ENCODE measurements at regions not wholly inside any gene's neighbourhood (a gene's known extent, or its start where the extent isn't known, plus 50 kb on each side); places are given as distances from the start of the nearest gene placed in this dataset.

- Mint-ChIP-seq H3K9me3 (ENCODE audit: low read depth) (peaks cover 3% of the 10 kb centered on the region), H3K4me1 (ENCODE audit: low read depth) (no peaks in the 10 kb centered on the region), H3K36me3 (ENCODE audit: insufficient read depth) (no peaks in the 10 kb centered on the region), H3K27ac (no peak overlapping the region), H3K4me3 (ENCODE audit: low read depth) (no peak overlapping the region), H3K27me3 (no peaks in the 10 kb centered on the region)
- TF ChIP-seq, protein P1, sequence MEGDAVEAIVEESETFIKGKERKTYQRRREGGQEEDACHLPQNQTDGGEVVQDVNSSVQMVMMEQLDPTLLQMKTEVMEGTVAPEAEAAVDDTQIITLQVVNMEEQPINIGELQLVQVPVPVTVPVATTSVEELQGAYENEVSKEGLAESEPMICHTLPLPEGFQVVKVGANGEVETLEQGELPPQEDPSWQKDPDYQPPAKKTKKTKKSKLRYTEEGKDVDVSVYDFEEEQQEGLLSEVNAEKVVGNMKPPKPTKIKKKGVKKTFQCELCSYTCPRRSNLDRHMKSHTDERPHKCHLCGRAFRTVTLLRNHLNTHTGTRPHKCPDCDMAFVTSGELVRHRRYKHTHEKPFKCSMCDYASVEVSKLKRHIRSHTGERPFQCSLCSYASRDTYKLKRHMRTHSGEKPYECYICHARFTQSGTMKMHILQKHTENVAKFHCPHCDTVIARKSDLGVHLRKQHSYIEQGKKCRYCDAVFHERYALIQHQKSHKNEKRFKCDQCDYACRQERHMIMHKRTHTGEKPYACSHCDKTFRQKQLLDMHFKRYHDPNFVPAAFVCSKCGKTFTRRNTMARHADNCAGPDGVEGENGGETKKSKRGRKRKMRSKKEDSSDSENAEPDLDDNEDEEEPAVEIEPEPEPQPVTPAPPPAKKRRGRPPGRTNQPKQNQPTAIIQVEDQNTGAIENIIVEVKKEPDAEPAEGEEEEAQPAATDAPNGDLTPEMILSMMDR (IDR thresholded peaks at IDR 0.05; ENCODE audit: unreplicated experiment) = no peak
- DNase-seq (ENCODE audit: low spot score, unreplicated experiment) = no peak
These were observed 447.3 kb downstream of the TAFA4 start for GRCh38 chr3:68485051-68485450.

DNA sequence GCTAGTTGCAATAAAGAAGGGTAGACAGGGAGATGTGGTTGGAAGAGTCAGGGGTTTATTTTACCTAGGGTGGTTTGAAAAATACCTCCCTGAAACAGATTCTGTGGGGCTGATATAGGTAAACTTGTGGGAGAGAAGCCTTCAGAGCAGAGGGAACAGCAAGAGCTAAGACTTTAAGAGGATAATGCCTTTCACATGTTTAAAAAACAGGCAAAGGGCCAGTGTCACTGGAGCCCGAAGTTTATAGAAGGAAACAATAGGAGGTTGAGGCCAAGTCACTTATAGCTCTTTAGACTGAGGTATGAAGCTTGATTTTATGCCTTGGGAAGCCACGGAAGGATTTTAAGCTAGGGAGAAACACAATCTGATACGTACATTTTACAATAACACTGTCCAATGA, 448.7 kb downstream of the TAFA4 start:
- TF ChIP-seq, protein P1 (IDR thresholded peaks at IDR 0.05; ENCODE audit: unreplicated experiment) = no peak
- Mint-ChIP-seq H3K4me1 (ENCODE audit: low read depth) (no peaks in the 10 kb centered on the region), H3K4me3 (ENCODE audit: low read depth) (no peak overlapping the region), H3K27ac (no peak overlapping the region), H3K9me3 (ENCODE audit: low read depth) (peaks cover 3% of the 10 kb centered on the region), H3K27me3 (no peaks in the 10 kb centered on the region), H3K36me3 (ENCODE audit: insufficient read depth) (no peaks in the 10 kb centered on the region)
- no peak for DNase-seq (ENCODE audit: low spot score, unreplicated experiment)

DNA sequence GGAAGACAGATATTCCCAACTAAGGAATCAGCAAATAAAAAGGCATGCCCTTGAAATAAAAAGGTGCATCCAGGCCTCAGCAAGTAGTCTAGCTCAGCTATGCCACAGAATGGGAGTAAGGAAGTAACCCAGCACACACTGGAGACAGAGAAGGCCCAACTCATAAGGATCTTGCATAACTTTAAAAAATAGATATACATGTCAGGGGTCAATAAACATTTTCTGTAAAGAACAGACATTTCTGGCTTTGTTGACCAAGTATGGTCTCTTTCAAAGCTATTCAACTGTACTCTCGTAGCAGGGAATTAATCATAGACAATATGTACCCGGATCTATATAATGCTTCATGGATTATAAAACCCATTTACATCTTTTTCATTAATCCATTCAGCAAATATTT, 449.3 kb downstream of the TAFA4 start:
- H3K27ac Mint-ChIP-seq = no peak overlapping the region
- H3K36me3 Mint-ChIP-seq (ENCODE audit: insufficient read depth) = no peaks in the 10 kb centered on the region
- H3K9me3 Mint-ChIP-seq (ENCODE audit: low read depth) = peaks cover 3% of the 10 kb centered on the region
- TF ChIP-seq, protein P1 (IDR thresholded peaks at IDR 0.05; ENCODE audit: unreplicated experiment) = no peak
- no peak overlapping the region for H3K4me3 Mint-ChIP-seq (ENCODE audit: low read depth)
- DNase-seq (ENCODE audit: low spot score, unreplicated experiment) = no peak
- no peaks in the 10 kb centered on the region for H3K27me3 Mint-ChIP-seq
- H3K4me1 Mint-ChIP-seq (ENCODE audit: low read depth) = no peaks in the 10 kb centered on the region

DNA sequence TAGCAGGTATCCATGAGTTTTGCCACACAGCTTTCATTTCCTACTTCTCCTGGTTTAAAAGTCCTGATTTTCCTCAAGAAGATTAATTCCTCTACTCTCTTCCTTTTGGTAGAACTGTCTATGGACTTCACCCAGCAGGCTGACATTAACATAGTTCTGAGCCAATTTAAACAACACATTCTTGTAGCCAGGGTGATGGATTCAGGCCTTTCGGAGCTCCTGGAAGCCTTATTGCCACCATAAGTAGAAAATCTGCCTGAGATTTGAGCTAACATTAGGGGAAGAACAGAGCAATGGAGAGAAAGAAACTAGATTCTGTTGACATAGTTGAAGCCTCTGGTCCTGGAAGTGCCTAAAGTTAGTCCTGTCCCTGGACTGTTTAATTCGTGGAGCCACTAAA, 449.8 kb downstream of the TAFA4 start:
- TF ChIP-seq, protein P1 (IDR thresholded peaks at IDR 0.05; ENCODE audit: unreplicated experiment) = no peak
- Mint-ChIP-seq H3K4me1 (ENCODE audit: low read depth) (no peaks in the 10 kb centered on the region), H3K9me3 (ENCODE audit: low read depth) (peaks cover 3% of the 10 kb centered on the region), H3K27ac (no peak overlapping the region), H3K36me3 (ENCODE audit: insufficient read depth) (no peaks in the 10 kb centered on the region), H3K27me3 (no peaks in the 10 kb centered on the region), H3K4me3 (ENCODE audit: low read depth) (no peak overlapping the region)
- no peak for DNase-seq (ENCODE audit: low spot score, unreplicated experiment)

DNA sequence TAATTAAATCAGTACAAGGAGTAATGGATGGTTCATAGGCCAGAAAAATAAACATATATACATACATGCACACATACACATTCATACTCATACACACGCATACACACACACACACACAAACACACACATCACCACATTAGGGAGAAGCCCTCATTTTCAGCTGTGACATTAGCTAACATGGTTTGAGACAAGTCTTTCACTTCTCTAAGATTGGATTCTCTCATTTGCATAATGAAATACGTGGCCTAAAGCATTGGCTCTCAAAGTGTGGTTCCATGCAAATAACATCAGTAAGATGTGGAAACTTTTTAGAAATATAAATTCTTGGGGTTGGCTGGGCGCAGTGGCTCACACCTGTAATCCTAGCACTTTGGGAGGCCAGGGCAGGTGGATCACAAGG, 452.6 kb downstream of the TAFA4 start:
- Mint-ChIP-seq H3K27me3 (no peaks in the 10 kb centered on the region), H3K9me3 (ENCODE audit: low read depth) (peaks cover 3% of the 10 kb centered on the region), H3K4me3 (ENCODE audit: low read depth) (no peak overlapping the region), H3K27ac (no peak overlapping the region), H3K4me1 (ENCODE audit: low read depth) (no peaks in the 10 kb centered on the region), H3K36me3 (ENCODE audit: insufficient read depth) (no peaks in the 10 kb centered on the region)
- DNase-seq (ENCODE audit: low spot score, unreplicated experiment) = no peak
- TF ChIP-seq, protein P1 (IDR thresholded peaks at IDR 0.05; ENCODE audit: unreplicated experiment) = no peak
